ENCODE measurements at regions not wholly inside any gene's neighbourhood (a gene's known extent, or its start where the extent isn't known, plus 50 kb on each side); places are given as distances from the start of the nearest gene placed in this dataset.

- no peak for TF ChIP-seq POLR2A (IDR thresholded peaks at IDR 0.05)
- no peak for TF ChIP-seq CTCF (IDR thresholded peaks at IDR 0.05)
Measured at GRCh38 chr7:131119381-131119780, 208.3 kb upstream of the MKLN1 start.
